HAP-1 (cell line): ENCODE measurements at regions not wholly inside any gene's neighbourhood (a gene's known extent, or its start where the extent isn't known, plus 50 kb on each side); places are given as distances from the start of the nearest gene placed in this dataset.
"Not testable (repeated sequence)": the region's sequence is repeated elsewhere in the genome, so short reads cannot be mapped to it uniquely, and the experiment has no call there.

Experiments used
- DNase-seq, 2 experiments: peaks; one replicate each; pipeline ENCODE4 v3.0.0-alpha.2; 2016 to 2020; ENCODE audit warnings: low spot score in 2 of 2
- H3K27me3 ChIP-seq: fragments of 250-450 bp; sonication (Bioruptor Pico); 2 replicates; pipeline ENCODE4 v1.5.1; 2020; ENCODE audit warnings: low read depth, mild to moderate bottlenecking, moderate library complexity
- H3K36me3 ChIP-seq: fragments of 250-450 bp; sonication (Bioruptor Pico); replicated peaks from 2 replicates; pipeline ENCODE4 v1.5.1; 2020; ENCODE audit warnings: mild to moderate bottlenecking
- H3K4me1 ChIP-seq: fragments of 250-450 bp; sonication (Bioruptor Pico); 2 replicates; pipeline ENCODE4 v1.5.1; 2020; ENCODE audit warnings: mild to moderate bottlenecking
- H3K4me3 ChIP-seq: fragments of 250-450 bp; sonication (Bioruptor Pico); 2 replicates; pipeline ENCODE4 v1.5.1; 2020; ENCODE audit warnings: mild to moderate bottlenecking, moderate library complexity
- H3K9me3 ChIP-seq: fragments of 250-450 bp; sonication (Bioruptor Pico); 2 replicates; pipeline ENCODE4 v1.5.1; 2020; ENCODE audit warnings: mild to moderate bottlenecking, moderate library complexity
- in situ Hi-C: fragments of 300-500 bp; cut with MboI; formaldehyde crosslinking; loops from 3 replicates; pipeline ENCODE4 v1.14.3; 2020; ENCODE audit warnings: low sequenced_read_pairs, inconsistent platforms, mixed read lengths

- no peak for DNase-seq
- no peaks in the 10 kb centered on the region for H3K36me3 ChIP-seq
- no peak overlapping the region for H3K4me3 ChIP-seq
- no peaks in the 10 kb centered on the region for H3K9me3 ChIP-seq
- no peaks in the 10 kb centered on the region for H3K4me1 ChIP-seq
- no peaks in the 10 kb centered on the region for H3K27me3 ChIP-seq
- in situ Hi-C loops, result no loop called here
Measured at GRCh38 chr2:55811048-55811447, 112.5 kb downstream of the EFEMP1 start.

GRCh38 chr2:55810622-55811020 is 113.0 kb downstream of the EFEMP1 start:
- Histone ChIP-seq H3K4me1 (no peaks in the 10 kb centered on the region), H3K4me3 (no peak overlapping the region), H3K9me3 (no peaks in the 10 kb centered on the region), H3K27me3 (no peaks in the 10 kb centered on the region), H3K36me3 (no peaks in the 10 kb centered on the region)
- DNase-seq, result no peak
- in situ Hi-C loops, result no loop called here

- no peak for DNase-seq
- Histone ChIP-seq H3K4me3 (no peak overlapping the region), H3K36me3 (no peaks in the 10 kb centered on the region), H3K27me3 (no peaks in the 10 kb centered on the region), H3K4me1 (no peaks in the 10 kb centered on the region), H3K9me3 (no peaks in the 10 kb centered on the region)
- in situ Hi-C loops, result no loop called here
Measured at GRCh38 chr2:55809875-55810621, 113.5 kb downstream of the EFEMP1 start.

- H3K36me3 ChIP-seq, result no peaks in the 10 kb centered on the region
- H3K4me1 ChIP-seq, result peaks cover 3% of the 10 kb centered on the region; the same call in 1 of the 2 replicates
- in situ Hi-C loops, result no loop called here
- H3K4me3 ChIP-seq, result no peak overlapping the region
- H3K27me3 ChIP-seq, result no peaks in the 10 kb centered on the region
- H3K9me3 ChIP-seq, result no peaks in the 10 kb centered on the region
- DNase-seq, result no peak
Measured at GRCh38 chr2:55807900-55808299, 114.3 kb upstream of the PNPT1 start.

GRCh38 chr2:55805686-55806085 is 112.0 kb upstream of the PNPT1 start:
- no peak overlapping the region for H3K4me3 ChIP-seq
- no peaks in the 10 kb centered on the region for H3K36me3 ChIP-seq
- peaks cover 3% of the 10 kb centered on the region; the same call in 1 of the 2 replicates for H3K4me1 ChIP-seq
- no peaks in the 10 kb centered on the region for H3K9me3 ChIP-seq
- DNase-seq, result no peak
- H3K27me3 ChIP-seq, result no peaks in the 10 kb centered on the region
- in situ Hi-C loops, result no loop called here

- Histone ChIP-seq H3K9me3 (no peaks in the 10 kb centered on the region), H3K27me3 (no peaks in the 10 kb centered on the region), H3K4me1 (peaks cover 3% of the 10 kb centered on the region; the same call in 1 of the 2 replicates), H3K36me3 (no peaks in the 10 kb centered on the region), H3K4me3 (no peak overlapping the region)
- in situ Hi-C loops, result no loop called here
- no peak for DNase-seq
Measured at GRCh38 chr2:55804535-55804934, 110.9 kb upstream of the PNPT1 start.

- in situ Hi-C loops, result no loop called here
- Histone ChIP-seq H3K36me3 (no peaks in the 10 kb centered on the region), H3K4me3 (no peak overlapping the region), H3K9me3 (no peaks in the 10 kb centered on the region), H3K4me1 (peaks cover 3% of the 10 kb centered on the region; the same call in 1 of the 2 replicates), H3K27me3 (no peaks in the 10 kb centered on the region)
- no peak for DNase-seq
Measured at GRCh38 chr2:55802067-55802466, 108.4 kb upstream of the PNPT1 start.

- Histone ChIP-seq H3K4me3 (no peak overlapping the region), H3K4me1 (peaks cover 3% of the 10 kb centered on the region; the same call in 1 of the 2 replicates), H3K9me3 (no peaks in the 10 kb centered on the region), H3K36me3 (no peaks in the 10 kb centered on the region), H3K27me3 (no peaks in the 10 kb centered on the region)
- in situ Hi-C loops, result no loop called here
- DNase-seq, result no peak
Measured at GRCh38 chr2:55801436-55801835, 107.8 kb upstream of the PNPT1 start.

- DNase-seq, H3K4me1 ChIP-seq, H3K27me3 ChIP-seq, H3K36me3 ChIP-seq, H3K9me3 ChIP-seq, in situ Hi-C loops, H3K4me3 ChIP-seq: not testable (repeated sequence)
Measured at GRCh38 chr2:55799624-55800023, 106.0 kb upstream of the PNPT1 start.

GRCh38 chr2:55796121-55796520 is 102.5 kb upstream of the PNPT1 start:
- no peak for DNase-seq
- Histone ChIP-seq H3K36me3 (no peaks in the 10 kb centered on the region), H3K9me3 (no peaks in the 10 kb centered on the region), H3K27me3 (no peaks in the 10 kb centered on the region), H3K4me3 (no peak overlapping the region), H3K4me1 (no peaks in the 10 kb centered on the region)
- in situ Hi-C loops, result no loop called here

- H3K36me3 ChIP-seq, H3K4me3 ChIP-seq, H3K4me1 ChIP-seq, H3K9me3 ChIP-seq, H3K27me3 ChIP-seq, in situ Hi-C loops: not testable (repeated sequence)
- DNase-seq, result peak in 1 of 2 experiments; percentile 32
Measured at GRCh38 chr2:55793602-55794001, 100.0 kb upstream of the PNPT1 start.

GRCh38 chr2:55786280-55786679 is 92.6 kb upstream of the PNPT1 start:
- Histone ChIP-seq H3K4me1 (no peaks in the 10 kb centered on the region), H3K4me3 (no peak overlapping the region), H3K9me3 (no peaks in the 10 kb centered on the region), H3K36me3 (no peaks in the 10 kb centered on the region), H3K27me3 (no peaks in the 10 kb centered on the region)
- DNase-seq, result no peak
- in situ Hi-C loops, result no loop called here

- H3K27me3 ChIP-seq, in situ Hi-C loops, H3K4me1 ChIP-seq: not testable (repeated sequence)
Measured at GRCh38 chr2:55783751-55784150, 90.1 kb upstream of the PNPT1 start.

GRCh38 chr2:55782528-55783173 is 89.0 kb upstream of the PNPT1 start:
- no peak for DNase-seq
- H3K27me3 ChIP-seq, result no peaks in the 10 kb centered on the region
- no peaks in the 10 kb centered on the region for H3K9me3 ChIP-seq
- in situ Hi-C loops, result no loop called here
- H3K4me1 ChIP-seq, result no peaks in the 10 kb centered on the region
- no peaks in the 10 kb centered on the region for H3K36me3 ChIP-seq
- no peak overlapping the region for H3K4me3 ChIP-seq

More at GRCh38 chr2:55783751-55784150, 90.1 kb upstream of the PNPT1 start:
- not testable (repeated sequence) for H3K4me3 ChIP-seq, H3K9me3 ChIP-seq, H3K36me3 ChIP-seq, DNase-seq
